Upper lobe of left lung (tissue), 4 donors: ENCODE measurements at regions not wholly inside any gene's neighbourhood (a gene's known extent, or its start where the extent isn't known, plus 50 kb on each side); places are given as distances from the start of the nearest gene placed in this dataset.

Experiments
- EP300 ChIP-seq, 4 donors: sonication (generic); formaldehyde crosslinking; IDR thresholded peaks; one replicate each; pipeline ENCODE4 v1.5.1; 2017; ENCODE audit warnings: antibody characterized with exemption in 4 of 4, control low read depth in 2 of 4
- POLR2AphosphoS5 ChIP-seq, 2 donors: sonication (generic); formaldehyde crosslinking; IDR thresholded peaks; one replicate each; pipeline ENCODE4 v1.5.1; 2017; ENCODE audit warnings: antibody characterized with exemption in 2 of 2
- TF ChIP-seq, protein P1 (sequence below), 6 experiments: fragments of 450-650 bp in 4 of 6; fragments of 200-600 bp in 2 of 6; sonication (generic) in 2 of 6; IDR thresholded peaks; one replicate each; pipeline ENCODE4 v1.5.1; 2016 to 2019; ENCODE audit warnings: antibody characterized with exemption in 6 of 6

DNA sequence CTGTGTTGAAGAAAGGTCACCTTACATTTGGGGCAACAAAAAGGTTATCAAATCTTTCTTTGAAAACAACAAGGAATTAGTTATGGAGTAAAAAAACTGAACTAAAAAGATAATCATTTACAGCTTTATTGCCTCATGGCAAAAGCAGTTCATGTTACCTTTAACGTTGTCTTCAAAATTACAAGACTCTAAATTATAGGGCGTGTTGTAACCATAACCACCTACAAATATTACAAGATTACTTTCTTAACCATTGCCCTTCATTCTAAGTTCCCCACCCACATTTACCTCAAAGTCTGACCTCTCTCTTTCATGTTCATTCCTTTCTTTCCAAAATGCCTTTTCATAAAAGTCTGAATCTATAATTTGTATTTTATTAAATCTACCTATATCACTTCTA is 74.6 kb upstream of the LRATD1 start:
- TF ChIP-seq, protein P1, sequence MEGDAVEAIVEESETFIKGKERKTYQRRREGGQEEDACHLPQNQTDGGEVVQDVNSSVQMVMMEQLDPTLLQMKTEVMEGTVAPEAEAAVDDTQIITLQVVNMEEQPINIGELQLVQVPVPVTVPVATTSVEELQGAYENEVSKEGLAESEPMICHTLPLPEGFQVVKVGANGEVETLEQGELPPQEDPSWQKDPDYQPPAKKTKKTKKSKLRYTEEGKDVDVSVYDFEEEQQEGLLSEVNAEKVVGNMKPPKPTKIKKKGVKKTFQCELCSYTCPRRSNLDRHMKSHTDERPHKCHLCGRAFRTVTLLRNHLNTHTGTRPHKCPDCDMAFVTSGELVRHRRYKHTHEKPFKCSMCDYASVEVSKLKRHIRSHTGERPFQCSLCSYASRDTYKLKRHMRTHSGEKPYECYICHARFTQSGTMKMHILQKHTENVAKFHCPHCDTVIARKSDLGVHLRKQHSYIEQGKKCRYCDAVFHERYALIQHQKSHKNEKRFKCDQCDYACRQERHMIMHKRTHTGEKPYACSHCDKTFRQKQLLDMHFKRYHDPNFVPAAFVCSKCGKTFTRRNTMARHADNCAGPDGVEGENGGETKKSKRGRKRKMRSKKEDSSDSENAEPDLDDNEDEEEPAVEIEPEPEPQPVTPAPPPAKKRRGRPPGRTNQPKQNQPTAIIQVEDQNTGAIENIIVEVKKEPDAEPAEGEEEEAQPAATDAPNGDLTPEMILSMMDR (IDR thresholded peaks at IDR 0.05): no peak
- no peak for TF ChIP-seq EP300 (IDR thresholded peaks at IDR 0.05)
- no peak for TF ChIP-seq POLR2AphosphoS5 (IDR thresholded peaks at IDR 0.05)
